Adipocyte (in vitro differentiated cells): ENCODE measurements at regions not wholly inside any gene's neighbourhood (a gene's known extent, or its start where the extent isn't known, plus 50 kb on each side); places are given as distances from the start of the nearest gene placed in this dataset.

Experiments
- DNase-seq: peaks from one replicate; pipeline ENCODE4 v3.0.0-alpha.2; 2015; ENCODE audit warnings: low read depth
- H3K27me3 ChIP-seq: replicated peaks from 2 replicates; pipeline ENCODE4 v1.7.0; 2013; ENCODE audit warnings: mild to moderate bottlenecking, low read length, moderate library complexity; ENCODE audit not compliant: control insufficient read depth, insufficient read depth
- H3K36me3 ChIP-seq: 2 replicates; pipeline ENCODE4 v1.7.0; 2013; ENCODE audit warnings: low read length, mild to moderate bottlenecking, moderate library complexity; ENCODE audit not compliant: control insufficient read depth, insufficient read depth, severe bottlenecking
- H3K4me1 ChIP-seq: 2 replicates; pipeline ENCODE4 v1.7.0; 2013; ENCODE audit warnings: mild to moderate bottlenecking, low read length, moderate library complexity; ENCODE audit not compliant: control insufficient read depth, insufficient read depth
- H3K4me3 ChIP-seq: 2 replicates; pipeline ENCODE4 v1.7.0; 2013; ENCODE audit warnings: mild to moderate bottlenecking, low read length, moderate library complexity
- H3K9ac ChIP-seq: 2 replicates; pipeline ENCODE4 v1.7.0; 2013; ENCODE audit warnings: mild to moderate bottlenecking, low read length, moderate library complexity
- H3K9me3 ChIP-seq: 2 replicates; pipeline ENCODE4 v1.7.0; 2013; ENCODE audit warnings: mild to moderate bottlenecking, low read length, moderate library complexity; ENCODE audit not compliant: control insufficient read depth

DNA sequence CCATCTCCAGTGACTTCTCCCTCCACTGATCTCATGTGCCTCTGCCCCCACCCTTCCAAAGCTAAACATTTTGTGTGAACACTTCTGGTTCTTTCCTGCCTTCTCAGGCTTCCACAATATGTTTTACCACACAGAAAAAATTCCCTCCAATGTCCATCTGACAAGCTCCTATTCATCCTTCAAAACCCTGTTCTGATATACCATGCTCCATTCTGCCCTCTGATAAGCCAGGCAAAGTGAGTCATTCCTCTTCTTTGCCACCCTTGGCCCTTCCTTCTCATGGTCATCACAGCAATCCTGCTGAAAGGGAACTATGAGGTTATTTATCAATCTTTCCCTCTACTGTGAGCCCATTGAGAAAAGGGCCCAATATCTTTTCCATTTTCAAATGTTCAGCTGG lies 97.6 kb downstream of the BARX1 start:
- H3K9me3 ChIP-seq = peaks cover 2% of the 10 kb centered on the region
- H3K36me3 ChIP-seq = no peaks in the 10 kb centered on the region
- H3K27me3 ChIP-seq = peaks cover 27% of the 10 kb centered on the region
- no peak overlapping the region for H3K9ac ChIP-seq
- no peak for DNase-seq
- H3K4me1 ChIP-seq = no peaks in the 10 kb centered on the region
- H3K4me3 ChIP-seq = no peak overlapping the region

DNA sequence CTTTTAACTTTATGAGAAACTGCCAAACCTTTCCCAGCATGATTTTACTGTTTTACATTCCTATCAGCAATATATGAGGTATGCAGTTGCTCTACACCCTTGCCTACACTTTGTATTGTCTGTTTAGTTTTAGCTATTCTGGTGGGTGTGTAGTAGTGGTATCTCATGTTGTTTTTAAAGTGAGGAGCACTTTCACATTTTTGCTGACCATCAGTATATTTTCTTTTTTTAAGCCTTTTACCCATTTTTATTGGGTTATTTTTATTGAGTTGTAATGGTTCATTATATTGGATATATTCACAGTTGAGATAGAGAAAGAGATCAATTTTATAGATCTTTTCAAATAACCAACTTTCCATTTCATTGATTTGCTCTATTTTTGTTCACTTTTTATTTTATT lies 102.4 kb downstream of the BARX1 start:
- Histone ChIP-seq H3K4me3 (no peak overlapping the region), H3K9me3 (peaks cover 7% of the 10 kb centered on the region), H3K4me1 (no peaks in the 10 kb centered on the region)

GRCh38 chr9:93846349-93846748 lies 108.8 kb downstream of the BARX1 start:
- DNase-seq = no peak
- no peaks in the 10 kb centered on the region for H3K4me1 ChIP-seq
- no peak overlapping the region for H3K9ac ChIP-seq
- H3K9me3 ChIP-seq = peaks cover 15% of the 10 kb centered on the region
- H3K36me3 ChIP-seq = no peaks in the 10 kb centered on the region
- no peak overlapping the region for H3K4me3 ChIP-seq
- H3K27me3 ChIP-seq = no peaks in the 10 kb centered on the region

More for the DNA sequence above, 102.4 kb downstream of the BARX1 start:
- H3K9ac ChIP-seq = no peak overlapping the region
- DNase-seq = no peak
- no peaks in the 10 kb centered on the region for H3K36me3 ChIP-seq
- H3K27me3 ChIP-seq = peaks cover 5% of the 10 kb centered on the region

GRCh38 chr9:93843396-93843795 lies 111.8 kb downstream of the BARX1 start:
- Histone ChIP-seq H3K27me3 (no peaks in the 10 kb centered on the region), H3K4me1 (no peaks in the 10 kb centered on the region), H3K9ac (no peak overlapping the region), H3K36me3 (no peaks in the 10 kb centered on the region), H3K9me3 (peaks cover 15% of the 10 kb centered on the region), H3K4me3 (no peak overlapping the region)
- no peak for DNase-seq

GRCh38 chr9:93830606-93831005 lies 124.5 kb downstream of the BARX1 start:
- no peak overlapping the region for H3K4me3 ChIP-seq
- H3K9ac ChIP-seq = no peak overlapping the region
- peaks cover 15% of the 10 kb centered on the region for H3K27me3 ChIP-seq
- H3K36me3 ChIP-seq = no peaks in the 10 kb centered on the region
- peaks cover 11% of the 10 kb centered on the region for H3K9me3 ChIP-seq
- no peaks in the 10 kb centered on the region for H3K4me1 ChIP-seq
- DNase-seq = no peak

DNA sequence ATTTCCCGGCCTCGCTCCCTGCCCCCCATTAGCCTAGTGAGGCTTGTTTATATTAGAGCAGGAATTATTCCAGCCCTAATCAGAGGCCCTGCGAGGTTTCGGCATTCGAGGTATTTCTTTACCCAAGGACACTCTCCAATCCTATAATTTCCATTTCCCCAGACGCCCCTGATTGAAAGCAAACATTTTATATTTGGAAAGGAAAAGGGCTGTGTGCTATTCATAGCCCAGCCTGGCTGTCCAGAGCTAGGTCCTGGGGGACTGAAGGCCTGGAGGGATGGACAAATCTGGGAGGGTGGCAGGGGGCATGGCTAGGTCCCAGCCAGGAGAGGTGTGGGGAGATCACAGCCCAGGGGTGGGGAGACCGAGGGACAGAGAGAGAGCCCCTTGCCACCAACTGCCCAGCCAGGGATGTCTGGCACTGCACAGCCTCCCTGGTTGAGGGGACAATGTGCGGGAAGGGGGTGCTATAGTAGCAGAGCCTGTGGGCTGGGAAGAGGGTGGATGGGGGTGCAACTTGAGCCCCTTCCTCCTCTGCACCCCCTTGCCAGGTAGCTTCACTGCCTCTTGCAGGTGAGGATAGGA lies 125.1 kb downstream of the BARX1 start:
- no peak for DNase-seq
- H3K4me1 ChIP-seq = no peaks in the 10 kb centered on the region
- no peak overlapping the region for H3K9ac ChIP-seq
- peaks cover 18% of the 10 kb centered on the region for H3K27me3 ChIP-seq
- H3K4me3 ChIP-seq = no peak overlapping the region
- H3K9me3 ChIP-seq = peaks cover 11% of the 10 kb centered on the region
- no peaks in the 10 kb centered on the region for H3K36me3 ChIP-seq

DNA sequence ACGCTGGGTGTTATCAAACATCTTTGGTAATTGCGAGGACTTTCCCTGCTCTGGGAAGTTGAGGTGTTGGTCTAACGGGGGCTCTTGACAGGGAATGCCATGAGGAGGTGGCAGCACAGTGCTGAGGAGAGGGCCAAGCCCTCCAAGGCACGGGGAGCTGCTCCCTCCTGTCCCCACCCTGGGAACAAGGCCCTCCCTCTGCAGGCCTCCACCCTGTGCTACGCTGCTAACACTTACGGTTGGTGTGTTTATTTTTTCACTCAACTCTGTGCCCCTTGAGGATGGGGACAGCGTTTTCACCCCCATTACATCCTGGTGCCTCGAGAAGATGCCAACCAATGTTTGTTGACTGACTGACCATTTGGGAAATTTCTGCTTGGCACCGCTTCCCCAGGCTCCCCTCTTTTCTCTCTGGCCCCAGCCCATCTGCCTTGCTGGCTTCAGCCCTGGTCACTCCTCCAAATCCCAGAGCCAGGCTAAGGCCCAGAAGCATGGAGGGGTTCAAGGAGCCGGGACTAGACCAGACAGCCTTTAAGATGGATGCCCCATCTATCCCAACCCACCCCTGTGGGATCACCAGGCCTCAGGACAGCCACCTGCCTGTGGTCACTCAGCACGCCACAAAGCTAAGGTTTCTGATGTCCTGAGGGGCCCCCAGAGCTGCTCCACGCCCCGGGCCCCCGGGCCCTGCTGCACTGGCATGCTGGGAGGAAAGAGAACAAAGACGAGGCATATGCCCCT lies 125.7 kb downstream of the BARX1 start:
- Histone ChIP-seq H3K36me3 (no peaks in the 10 kb centered on the region), H3K4me1 (no peaks in the 10 kb centered on the region), H3K4me3 (no peak overlapping the region), H3K9ac (no peak overlapping the region), H3K27me3 (peaks cover 18% of the 10 kb centered on the region), H3K9me3 (peaks cover 11% of the 10 kb centered on the region)
- no peak for DNase-seq

DNA sequence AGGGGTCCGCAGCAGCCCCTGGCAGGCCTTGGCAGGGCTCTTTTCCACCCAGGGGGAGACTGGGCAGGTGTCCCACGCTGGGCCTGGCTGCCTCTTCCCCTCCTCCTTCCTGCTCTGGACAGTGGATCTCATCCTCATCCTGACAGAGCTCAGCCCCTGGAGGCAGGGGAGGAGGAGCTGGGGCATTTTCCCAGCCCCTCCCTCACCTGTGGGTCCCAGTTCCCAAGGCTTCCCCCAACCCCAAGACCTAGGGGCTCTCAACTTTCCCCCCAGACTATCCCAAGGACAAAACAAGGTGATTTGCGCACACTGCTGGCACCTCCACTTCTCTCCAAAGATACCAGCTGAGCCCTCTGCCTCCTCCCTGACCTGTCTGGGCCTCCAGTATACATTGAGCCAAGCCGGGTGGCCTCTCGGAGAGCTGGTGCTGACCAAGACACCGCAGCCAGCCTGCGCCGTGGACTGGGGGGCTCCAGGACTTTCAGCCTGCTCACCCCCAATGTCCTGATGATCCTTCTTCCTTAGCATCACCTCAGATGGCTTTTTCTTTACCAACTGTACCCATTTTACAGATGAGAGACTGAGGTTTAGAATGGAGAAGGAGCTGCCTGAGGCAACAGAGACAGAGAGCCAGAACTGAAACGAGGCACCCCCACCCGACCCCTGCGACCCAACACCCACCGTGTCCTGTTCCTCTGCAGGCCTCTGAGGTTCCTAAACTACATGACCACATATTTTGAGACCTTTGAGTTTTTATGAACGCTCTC lies 126.6 kb downstream of the BARX1 start:
- no peak overlapping the region for H3K9ac ChIP-seq
- peaks cover 8% of the 10 kb centered on the region for H3K9me3 ChIP-seq
- no peaks in the 10 kb centered on the region for H3K4me1 ChIP-seq
- H3K4me3 ChIP-seq = no peak overlapping the region
- H3K27me3 ChIP-seq = peaks cover 18% of the 10 kb centered on the region
- H3K36me3 ChIP-seq = no peaks in the 10 kb centered on the region
- DNase-seq = no peak

DNA sequence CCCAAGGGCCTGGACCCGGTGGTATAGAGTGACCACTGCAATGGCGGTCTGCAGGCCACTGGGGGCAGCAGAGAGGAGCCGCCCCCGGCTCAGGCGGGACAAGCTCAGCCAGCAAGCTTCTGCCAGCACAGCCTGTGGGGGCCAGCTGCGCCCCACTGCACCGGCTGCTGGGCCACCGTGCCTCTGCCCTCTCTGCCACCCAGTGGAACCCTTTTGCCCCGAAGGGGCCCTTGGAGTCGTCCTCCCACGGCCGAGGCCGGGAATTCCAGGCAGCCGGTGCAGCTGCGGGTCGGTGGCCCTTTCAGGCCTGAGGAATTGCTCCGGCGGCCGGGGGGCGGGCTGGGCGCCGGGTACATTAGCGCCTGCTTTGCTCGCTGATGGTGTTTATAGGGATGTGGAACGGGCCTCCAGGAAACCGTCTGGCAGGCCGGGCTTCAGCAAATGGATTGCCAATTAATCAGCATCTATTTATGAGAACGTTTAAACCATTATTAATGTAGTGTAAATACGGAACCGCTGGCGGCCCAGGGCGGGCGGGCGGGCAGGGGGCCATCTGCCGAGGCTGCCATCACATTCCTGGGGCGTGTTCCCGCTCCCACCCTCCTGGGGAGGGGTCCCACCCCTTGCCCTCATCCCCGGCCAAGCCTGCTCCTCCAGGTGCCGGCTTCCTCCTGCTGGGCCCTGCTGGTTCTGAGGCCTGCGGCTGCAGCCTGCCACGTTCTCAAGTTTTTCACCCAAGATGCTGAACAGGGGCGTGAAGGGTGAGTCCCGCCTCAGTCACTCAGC lies 127.4 kb downstream of the BARX1 start:
- peaks cover 18% of the 10 kb centered on the region for H3K27me3 ChIP-seq
- no peaks in the 10 kb centered on the region for H3K4me1 ChIP-seq
- H3K9ac ChIP-seq = no peak overlapping the region
- peak; percentile 62 for DNase-seq
- no peaks in the 10 kb centered on the region for H3K36me3 ChIP-seq
- peaks cover 7% of the 10 kb centered on the region for H3K9me3 ChIP-seq
- H3K4me3 ChIP-seq = peak overlapping the region; percentile 56

DNA sequence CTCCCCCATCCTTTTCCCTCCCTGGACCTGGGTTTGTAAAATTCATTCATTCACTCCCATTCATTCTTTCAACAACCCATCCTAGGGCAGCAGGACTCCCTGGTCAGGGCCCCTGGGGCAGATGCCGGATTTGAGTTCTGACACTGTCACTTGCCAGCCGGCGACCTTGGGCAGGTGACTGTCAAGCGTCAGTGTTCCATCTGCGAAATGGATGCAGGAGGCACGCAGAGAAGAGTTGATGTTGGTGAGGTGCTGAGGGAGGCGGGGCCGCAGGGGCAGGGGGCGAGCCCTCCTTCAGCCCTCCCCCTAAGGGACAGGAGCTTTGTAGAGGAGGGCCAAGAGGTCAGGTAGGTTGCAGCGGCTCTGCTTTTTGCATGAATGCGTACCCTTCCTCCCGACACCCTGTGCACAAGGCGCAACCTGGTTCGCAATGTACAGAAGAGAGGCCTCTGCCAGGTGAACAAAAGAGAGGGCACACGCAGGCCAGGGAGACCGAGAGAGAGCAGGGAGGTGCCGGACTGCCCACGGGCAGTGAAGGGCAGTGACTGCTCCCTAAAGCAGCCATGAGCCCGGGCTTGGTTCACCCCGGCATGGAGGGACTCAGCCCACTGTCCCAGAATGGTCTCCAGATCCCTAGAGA lies 128.1 kb downstream of the BARX1 start:
- peaks cover 18% of the 10 kb centered on the region for H3K27me3 ChIP-seq
- H3K4me3 ChIP-seq = no peak overlapping the region
- no peaks in the 10 kb centered on the region for H3K36me3 ChIP-seq
- H3K9me3 ChIP-seq = peaks cover 13% of the 10 kb centered on the region
- no peak for DNase-seq
- no peaks in the 10 kb centered on the region for H3K4me1 ChIP-seq
- no peak overlapping the region for H3K9ac ChIP-seq
